GM12872 (cell line): ENCODE measurements at regions not wholly inside any gene's neighbourhood (a gene's known extent, or its start where the extent isn't known, plus 50 kb on each side); places are given as distances from the start of the nearest gene placed in this dataset.

Experiments
- TF ChIP-seq, protein P1 (sequence below): IDR thresholded peaks from 3 replicates; pipeline ENCODE4 v1.5.1; 2011; ENCODE audit warnings: low read depth, mild to moderate bottlenecking, low read length, moderate library complexity; ENCODE audit not compliant: insufficient read depth

DNA sequence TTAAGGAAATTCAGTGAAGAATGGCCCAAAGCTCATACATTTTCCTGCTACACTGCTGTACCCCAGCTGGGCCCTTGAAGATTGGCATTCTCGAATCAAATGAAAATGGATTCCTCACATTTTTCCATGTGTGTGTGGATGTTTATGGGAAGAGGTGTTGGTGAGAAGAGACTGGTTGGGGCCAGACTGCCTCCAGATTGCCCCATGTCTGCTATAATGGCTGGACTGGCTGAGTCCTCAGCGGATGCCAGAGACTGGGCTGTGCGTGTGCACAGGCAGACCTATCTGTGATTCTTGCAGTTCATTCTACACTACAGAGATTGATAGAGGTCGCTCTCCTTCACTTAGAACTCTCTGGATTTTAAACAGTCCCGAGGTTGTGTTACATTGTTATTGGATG lies 183.6 kb upstream of the GDF10 start:
- TF ChIP-seq, protein P1, sequence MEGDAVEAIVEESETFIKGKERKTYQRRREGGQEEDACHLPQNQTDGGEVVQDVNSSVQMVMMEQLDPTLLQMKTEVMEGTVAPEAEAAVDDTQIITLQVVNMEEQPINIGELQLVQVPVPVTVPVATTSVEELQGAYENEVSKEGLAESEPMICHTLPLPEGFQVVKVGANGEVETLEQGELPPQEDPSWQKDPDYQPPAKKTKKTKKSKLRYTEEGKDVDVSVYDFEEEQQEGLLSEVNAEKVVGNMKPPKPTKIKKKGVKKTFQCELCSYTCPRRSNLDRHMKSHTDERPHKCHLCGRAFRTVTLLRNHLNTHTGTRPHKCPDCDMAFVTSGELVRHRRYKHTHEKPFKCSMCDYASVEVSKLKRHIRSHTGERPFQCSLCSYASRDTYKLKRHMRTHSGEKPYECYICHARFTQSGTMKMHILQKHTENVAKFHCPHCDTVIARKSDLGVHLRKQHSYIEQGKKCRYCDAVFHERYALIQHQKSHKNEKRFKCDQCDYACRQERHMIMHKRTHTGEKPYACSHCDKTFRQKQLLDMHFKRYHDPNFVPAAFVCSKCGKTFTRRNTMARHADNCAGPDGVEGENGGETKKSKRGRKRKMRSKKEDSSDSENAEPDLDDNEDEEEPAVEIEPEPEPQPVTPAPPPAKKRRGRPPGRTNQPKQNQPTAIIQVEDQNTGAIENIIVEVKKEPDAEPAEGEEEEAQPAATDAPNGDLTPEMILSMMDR: no peak

DNA sequence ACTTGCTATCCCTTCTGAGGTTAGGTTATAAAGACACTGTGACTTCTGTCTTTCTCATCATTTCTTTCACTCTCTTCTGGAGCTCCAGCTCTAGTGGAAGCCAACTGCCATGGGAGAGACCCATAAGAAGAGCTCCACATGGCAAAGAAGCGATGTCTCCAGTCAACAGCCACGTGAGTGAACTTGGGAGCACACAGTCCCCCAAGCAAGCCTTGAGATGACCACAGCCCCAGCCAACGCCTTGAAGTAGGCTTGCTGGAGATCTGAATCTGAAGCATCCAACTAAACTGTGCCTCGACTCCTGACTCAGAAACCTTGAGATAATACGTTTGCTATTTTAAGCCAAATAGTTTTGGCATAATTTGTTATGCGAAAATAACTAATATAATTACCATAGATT lies 181.7 kb upstream of the GDF10 start:
- TF ChIP-seq, protein P1: no peak

DNA sequence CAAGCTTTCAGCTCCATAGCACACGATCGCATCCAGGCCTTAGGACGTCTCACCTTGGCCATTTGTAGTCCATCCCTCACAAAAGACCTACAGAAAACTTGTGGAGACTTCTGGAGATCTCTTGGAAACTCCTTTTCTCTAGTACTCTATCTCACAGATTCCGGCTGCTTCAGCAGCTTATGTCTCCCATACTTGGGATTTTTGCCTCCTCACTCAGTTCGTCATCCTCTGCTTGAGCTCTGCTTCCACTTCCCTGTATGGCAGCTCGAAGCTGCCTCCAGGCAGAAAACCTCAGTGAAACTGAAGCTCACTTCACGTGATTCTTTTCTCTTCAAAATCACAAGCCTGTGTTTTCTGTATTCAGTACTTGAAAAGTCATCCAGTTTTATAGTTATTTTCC lies 178.7 kb upstream of the GDF10 start:
- TF ChIP-seq, protein P1: no peak

DNA sequence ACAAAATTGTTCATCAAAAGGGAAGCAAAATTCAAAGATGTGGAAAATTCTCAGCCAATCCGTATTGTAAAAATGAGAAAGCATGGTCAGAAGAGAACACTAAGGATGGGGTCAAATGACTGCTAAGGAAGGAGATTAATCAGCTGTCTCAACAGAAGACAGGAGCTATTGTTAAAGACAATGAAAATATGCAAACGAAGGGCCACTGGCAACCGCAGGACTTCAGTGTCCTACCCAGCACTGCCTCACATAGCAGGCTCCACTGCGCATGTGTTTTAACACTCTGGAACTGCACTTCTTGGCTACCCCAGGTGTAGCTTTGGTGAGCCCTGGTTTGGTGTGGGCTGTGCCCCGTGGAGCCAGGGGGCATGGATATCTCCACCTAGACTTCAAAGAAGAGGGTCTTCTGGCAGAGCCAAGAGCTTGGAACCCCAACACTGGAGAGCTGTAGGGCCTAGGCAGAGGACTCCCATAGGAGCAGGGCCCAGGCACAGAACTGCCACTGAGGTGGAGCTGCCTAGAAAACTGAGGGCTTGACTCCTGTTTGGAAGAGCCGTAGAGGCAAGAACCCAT lies 176.2 kb upstream of the GDF10 start:
- TF ChIP-seq, protein P1: no peak

DNA sequence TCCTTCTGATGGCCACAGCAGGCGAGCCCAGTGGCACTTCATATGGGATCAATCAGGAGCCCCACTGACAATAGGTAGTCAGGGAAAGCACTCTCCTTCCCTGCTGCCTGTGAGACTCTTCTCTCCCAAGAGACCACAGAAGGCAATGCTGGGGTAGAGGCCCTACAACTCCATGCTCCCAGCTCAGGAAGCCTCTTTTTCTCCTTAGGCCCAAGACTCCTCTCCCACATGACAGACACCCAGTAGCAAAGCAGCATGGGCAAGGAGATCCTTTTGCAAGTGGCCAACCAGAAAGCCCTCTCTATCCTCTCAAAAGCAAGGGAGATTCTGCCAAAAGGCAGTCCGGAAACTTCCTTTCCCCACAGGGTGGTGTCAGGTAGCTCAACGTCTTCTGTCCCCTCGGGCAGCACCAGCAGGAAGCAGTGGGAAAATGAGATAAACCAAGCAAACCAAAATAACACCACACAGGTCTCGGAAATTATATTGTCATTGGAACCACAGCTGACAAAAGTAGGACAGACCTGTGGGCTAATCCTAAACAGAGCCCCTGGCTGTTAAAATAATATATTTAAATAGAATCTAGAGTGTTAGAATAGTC lies 172.7 kb upstream of the GDF10 start:
- TF ChIP-seq, protein P1: no peak

DNA sequence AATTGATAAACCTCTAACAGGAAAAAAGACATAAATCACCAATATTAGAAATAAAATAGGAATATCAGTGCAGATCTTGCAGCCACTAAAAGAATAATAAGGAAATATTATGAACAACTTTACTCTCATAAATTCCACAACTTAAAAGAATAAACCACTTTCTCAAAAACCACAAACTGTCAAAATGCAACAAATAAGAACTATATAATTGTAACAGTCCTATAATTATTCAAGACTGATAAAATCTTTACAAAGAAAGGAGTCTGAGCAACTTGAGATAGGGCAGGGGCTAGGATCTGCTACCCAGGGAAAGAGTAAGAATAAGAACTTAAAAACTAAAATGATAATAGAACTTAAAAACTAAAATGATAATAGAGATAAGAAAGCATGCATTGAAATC lies 169.5 kb upstream of the GDF10 start:
- TF ChIP-seq, protein P1: no peak

DNA sequence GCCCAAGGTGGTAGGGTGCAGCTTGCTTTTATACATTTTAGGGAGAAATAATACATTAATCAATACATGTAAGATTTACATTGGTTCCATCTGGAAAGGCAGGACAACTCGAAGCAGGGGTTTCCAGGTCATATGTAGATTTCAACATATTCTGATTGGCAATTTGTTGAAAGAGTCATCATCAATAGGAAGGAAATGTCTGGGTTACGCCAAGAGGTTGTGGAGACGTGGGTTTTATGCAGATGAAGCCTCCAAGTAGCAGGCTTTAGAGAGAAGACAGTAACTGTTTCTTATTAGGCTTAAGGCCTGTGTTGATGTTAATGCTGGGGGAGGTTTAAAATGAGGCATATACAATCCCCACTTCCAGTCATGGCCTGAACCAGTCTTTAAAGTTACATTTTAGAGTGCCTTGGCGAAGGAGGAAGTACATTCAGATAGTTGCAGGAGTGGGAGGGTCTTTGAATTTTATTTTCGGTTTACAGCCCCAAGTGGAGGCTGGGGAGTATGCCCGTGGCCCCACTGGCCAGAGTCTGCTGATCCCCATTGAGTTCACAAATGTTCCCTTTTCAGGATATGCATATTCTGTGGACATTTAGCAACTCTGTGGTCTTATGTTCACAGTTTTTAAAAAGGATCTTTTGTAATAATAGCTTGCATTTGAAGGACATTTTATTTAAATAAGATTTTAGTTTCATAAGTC lies 166.0 kb upstream of the GDF10 start:
- TF ChIP-seq, protein P1: no peak
